ENCODE measurements at regions not wholly inside any gene's neighbourhood (a gene's known extent, or its start where the extent isn't known, plus 50 kb on each side); places are given as distances from the start of the nearest gene placed in this dataset.

GRCh38 chr16:86762095-86762494 is 183.7 kb downstream of the FOXL1 start:
- TF ChIP-seq CTCF (IDR thresholded peaks at IDR 0.05) = no peak
- TF ChIP-seq POLR2A (IDR thresholded peaks at IDR 0.05) = no peak
- H3K36me3 ChIP-seq (ENCODE audit: low read depth, missing control alignments) = no peaks in the 10 kb centered on the region
- 9 to 31% methylated on average over 9 of the region's 9 CpGs for WGBS, 2 donors
- DNase-seq = no peak
- H3K4me3 ChIP-seq = no peak overlapping the region
- H3K4me1 ChIP-seq = peaks cover 4% of the 10 kb centered on the region
- H3K27ac ChIP-seq = no peak overlapping the region
- H3K9me3 ChIP-seq = no peaks in the 10 kb centered on the region
- peaks cover 4% of the 10 kb centered on the region for H3K27me3 ChIP-seq
- intact Hi-C loops (cut with DNase I; ENCODE audit: low total_unique reads) = no loop called here

- H3K4me1 ChIP-seq = peaks cover 4% of the 10 kb centered on the region
- H3K27me3 ChIP-seq = peaks cover 4% of the 10 kb centered on the region
- WGBS, 2 donors = 86 to 89% methylated on average over 12 of the region's 12 CpGs
- H3K4me3 ChIP-seq = no peak overlapping the region
- intact Hi-C loops (cut with DNase I; ENCODE audit: low total_unique reads) = no loop called here
- DNase-seq = no peak
- H3K9me3 ChIP-seq = no peaks in the 10 kb centered on the region
- no peak overlapping the region for H3K27ac ChIP-seq
- no peaks in the 10 kb centered on the region for H3K36me3 ChIP-seq (ENCODE audit: low read depth, missing control alignments)
- TF ChIP-seq CTCF (IDR thresholded peaks at IDR 0.05) = no peak
- no peak for TF ChIP-seq POLR2A (IDR thresholded peaks at IDR 0.05)
Measured at GRCh38 chr16:86763819-86764218, 185.5 kb downstream of the FOXL1 start.

GRCh38 chr16:86764551-86764950 is 186.2 kb downstream of the FOXL1 start:
- H3K27ac ChIP-seq = no peak overlapping the region
- H3K4me1 ChIP-seq = peaks cover 4% of the 10 kb centered on the region
- intact Hi-C loops (cut with DNase I; ENCODE audit: low total_unique reads) = no loop called here
- H3K9me3 ChIP-seq = no peaks in the 10 kb centered on the region
- H3K27me3 ChIP-seq = peaks cover 4% of the 10 kb centered on the region
- 92% methylated on average over 4 of the region's 4 CpGs for WGBS, 2 donors
- no peaks in the 10 kb centered on the region for H3K36me3 ChIP-seq (ENCODE audit: low read depth, missing control alignments)
- no peak for DNase-seq
- TF ChIP-seq POLR2A (IDR thresholded peaks at IDR 0.05) (no peak), CTCF (IDR thresholded peaks at IDR 0.05) (no peak)
- no peak overlapping the region for H3K4me3 ChIP-seq

GRCh38 chr16:86765389-86766026 is 187.2 kb downstream of the FOXL1 start:
- Histone ChIP-seq H3K9me3 (no peaks in the 10 kb centered on the region), H3K4me1 (peaks cover 4% of the 10 kb centered on the region), H3K4me3 (no peak overlapping the region), H3K27me3 (peaks cover 4% of the 10 kb centered on the region), H3K36me3 (ENCODE audit: low read depth, missing control alignments) (no peaks in the 10 kb centered on the region), H3K27ac (no peak overlapping the region)
- no peak for TF ChIP-seq POLR2A (IDR thresholded peaks at IDR 0.05)
- no peak for TF ChIP-seq CTCF (IDR thresholded peaks at IDR 0.05)
- DNase-seq = no peak
- whole genome bisulfite sequencing, 2 donors = 90 to 95% methylated on average over 5 to 6 of the region's 6 CpGs
- intact Hi-C loops (cut with DNase I; ENCODE audit: low total_unique reads) = no loop called here

- H3K27ac ChIP-seq = no peak overlapping the region
- no peak overlapping the region for H3K4me3 ChIP-seq
- peaks cover 4% of the 10 kb centered on the region for H3K27me3 ChIP-seq
- no peaks in the 10 kb centered on the region for H3K36me3 ChIP-seq (ENCODE audit: low read depth, missing control alignments)
- 88 to 89% methylated on average over 2 of the region's 2 CpGs for WGBS, 2 donors
- TF ChIP-seq CTCF (IDR thresholded peaks at IDR 0.05) (no peak), POLR2A (IDR thresholded peaks at IDR 0.05) (no peak)
- DNase-seq = no peak
- intact Hi-C loops (cut with DNase I; ENCODE audit: low total_unique reads) = no loop called here
- H3K9me3 ChIP-seq = no peaks in the 10 kb centered on the region
- H3K4me1 ChIP-seq = no peaks in the 10 kb centered on the region
Measured at GRCh38 chr16:86766700-86767099, 188.4 kb downstream of the FOXL1 start.
